PFSK-1 (cell line): ENCODE measurements at regions not wholly inside any gene's neighbourhood (a gene's known extent, or its start where the extent isn't known, plus 50 kb on each side); places are given as distances from the start of the nearest gene placed in this dataset.

ENCODE experiments used
- FOXP2 ChIP-seq: optimal IDR thresholded peaks from 2 replicates; pipeline ENCODE3; 2011; ENCODE audit warnings: borderline replicate concordance, control low read depth, inconsistent platforms; ENCODE audit not compliant: insufficient read depth; ENCODE audit errors: extremely low read length, extremely low read depth
- POLR2AphosphoS5 ChIP-seq: IDR thresholded peaks from 2 replicates; pipeline ENCODE4 v1.6.1; 2012; ENCODE audit warnings: low read depth, mild to moderate bottlenecking, control low read depth, low read length, moderate library complexity
- SIN3A ChIP-seq: IDR thresholded peaks from 2 replicates; pipeline ENCODE4 v1.6.1; 2012; ENCODE audit warnings: mild to moderate bottlenecking, low read length, moderate library complexity, borderline replicate concordance; ENCODE audit not compliant: insufficient read depth
- TAF1 ChIP-seq: IDR thresholded peaks from 2 replicates; pipeline ENCODE4 v1.6.1; 2012; ENCODE audit warnings: low read length, control low read depth, borderline replicate concordance; ENCODE audit not compliant: insufficient read depth
- TF ChIP-seq, protein P1 (sequence below), 2 experiments: IDR thresholded peaks; 2 replicates each; pipeline versions ENCODE4 v1.6.1 to v1.8.0; 2011 to 2012; ENCODE audit warnings: low read depth in 2 of 2, low read length in 2 of 2, control low read depth in 1 of 2, inconsistent platforms in 1 of 2, mild to moderate bottlenecking in 1 of 2, moderate library complexity in 1 of 2; ENCODE audit not compliant: insufficient read depth in 1 of 2

DNA sequence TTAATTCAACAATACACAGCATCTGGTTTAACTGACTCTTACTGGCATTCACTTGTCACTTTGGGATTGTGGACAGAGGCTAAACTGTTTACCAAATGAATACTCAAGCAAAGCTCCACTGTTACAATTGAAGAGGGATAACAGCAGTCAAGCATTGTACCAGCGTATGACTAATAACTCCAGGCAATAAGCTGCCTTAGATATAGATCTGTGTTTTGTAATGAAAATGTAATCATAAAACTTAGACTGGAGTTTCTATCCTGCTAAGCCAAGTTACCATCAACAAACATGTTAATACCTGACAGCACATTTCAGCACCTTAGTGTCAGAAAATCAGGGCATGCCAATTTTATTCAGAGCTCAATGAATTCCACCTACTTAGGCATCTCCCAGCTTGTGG lies 889.5 kb downstream of the EPHA4 start:
- TF ChIP-seq, protein P1, sequence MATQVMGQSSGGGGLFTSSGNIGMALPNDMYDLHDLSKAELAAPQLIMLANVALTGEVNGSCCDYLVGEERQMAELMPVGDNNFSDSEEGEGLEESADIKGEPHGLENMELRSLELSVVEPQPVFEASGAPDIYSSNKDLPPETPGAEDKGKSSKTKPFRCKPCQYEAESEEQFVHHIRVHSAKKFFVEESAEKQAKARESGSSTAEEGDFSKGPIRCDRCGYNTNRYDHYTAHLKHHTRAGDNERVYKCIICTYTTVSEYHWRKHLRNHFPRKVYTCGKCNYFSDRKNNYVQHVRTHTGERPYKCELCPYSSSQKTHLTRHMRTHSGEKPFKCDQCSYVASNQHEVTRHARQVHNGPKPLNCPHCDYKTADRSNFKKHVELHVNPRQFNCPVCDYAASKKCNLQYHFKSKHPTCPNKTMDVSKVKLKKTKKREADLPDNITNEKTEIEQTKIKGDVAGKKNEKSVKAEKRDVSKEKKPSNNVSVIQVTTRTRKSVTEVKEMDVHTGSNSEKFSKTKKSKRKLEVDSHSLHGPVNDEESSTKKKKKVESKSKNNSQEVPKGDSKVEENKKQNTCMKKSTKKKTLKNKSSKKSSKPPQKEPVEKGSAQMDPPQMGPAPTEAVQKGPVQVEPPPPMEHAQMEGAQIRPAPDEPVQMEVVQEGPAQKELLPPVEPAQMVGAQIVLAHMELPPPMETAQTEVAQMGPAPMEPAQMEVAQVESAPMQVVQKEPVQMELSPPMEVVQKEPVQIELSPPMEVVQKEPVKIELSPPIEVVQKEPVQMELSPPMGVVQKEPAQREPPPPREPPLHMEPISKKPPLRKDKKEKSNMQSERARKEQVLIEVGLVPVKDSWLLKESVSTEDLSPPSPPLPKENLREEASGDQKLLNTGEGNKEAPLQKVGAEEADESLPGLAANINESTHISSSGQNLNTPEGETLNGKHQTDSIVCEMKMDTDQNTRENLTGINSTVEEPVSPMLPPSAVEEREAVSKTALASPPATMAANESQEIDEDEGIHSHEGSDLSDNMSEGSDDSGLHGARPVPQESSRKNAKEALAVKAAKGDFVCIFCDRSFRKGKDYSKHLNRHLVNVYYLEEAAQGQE (IDR thresholded peaks at IDR 0.05; ENCODE audit: insufficient read depth in 1 of 2, low read depth in 2 of 2, low read length in 2 of 2) = no peak
- TF ChIP-seq FOXP2 (no peak), POLR2AphosphoS5 (no peak), SIN3A (no peak), TAF1 (no peak)

DNA sequence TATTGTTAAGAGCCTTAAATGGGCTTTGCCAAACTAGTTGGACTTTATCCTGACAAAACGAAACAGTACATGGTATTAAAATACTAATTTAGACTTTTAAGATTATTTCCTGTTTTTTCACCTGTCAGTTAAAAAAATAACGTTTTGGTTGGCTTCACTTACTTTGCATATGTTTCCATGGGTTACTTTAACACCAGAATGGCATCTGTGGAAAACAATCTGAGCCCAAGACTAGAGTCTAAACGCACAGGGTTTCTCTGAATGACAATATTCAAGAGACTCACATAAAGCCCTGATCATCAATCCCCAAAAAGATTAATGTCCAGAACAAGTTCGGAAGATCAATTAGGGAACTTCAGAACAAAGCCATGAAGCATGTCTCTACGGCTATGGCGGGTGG lies 888.0 kb downstream of the EPHA4 start:
- TF ChIP-seq TAF1 (no peak), POLR2AphosphoS5 (no peak), FOXP2 (no peak), SIN3A (no peak)
- TF ChIP-seq, protein P1 (IDR thresholded peaks at IDR 0.05; ENCODE audit: insufficient read depth in 1 of 2, low read depth in 2 of 2, low read length in 2 of 2) = no peak

DNA sequence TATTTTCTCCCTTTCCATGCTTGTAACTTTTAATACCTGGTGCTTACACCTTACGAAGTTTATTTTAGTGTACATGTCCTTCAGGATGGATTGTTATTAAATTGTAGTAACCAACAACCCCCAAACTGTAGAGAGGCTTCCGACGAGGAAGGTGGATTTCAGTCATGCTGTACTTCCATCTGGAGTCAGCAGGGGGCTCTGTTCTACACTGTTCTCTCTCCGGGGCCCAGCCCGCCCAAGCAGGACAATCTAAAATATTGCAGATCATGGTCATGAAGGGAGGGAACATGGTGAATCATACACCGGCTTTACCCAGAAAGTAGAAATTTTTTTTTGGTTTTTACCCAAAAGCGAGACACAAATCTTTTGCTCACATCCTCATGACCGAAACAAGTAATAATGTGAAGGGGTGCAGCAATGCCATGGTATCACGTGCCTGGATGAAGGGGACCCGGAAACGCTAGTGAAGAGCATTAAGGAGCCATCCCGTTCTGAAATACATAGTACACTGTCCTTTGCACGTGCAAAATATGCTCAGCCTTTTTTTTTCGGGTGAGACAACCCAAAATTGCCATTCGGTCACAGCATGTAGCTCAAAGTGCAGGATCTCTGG lies 884.8 kb downstream of the EPHA4 start:
- TF ChIP-seq, protein P1 (IDR thresholded peaks at IDR 0.05; ENCODE audit: insufficient read depth in 1 of 2, low read depth in 2 of 2, low read length in 2 of 2) = no peak
- TF ChIP-seq POLR2AphosphoS5 (no peak), SIN3A (no peak), FOXP2 (no peak), TAF1 (no peak)

DNA sequence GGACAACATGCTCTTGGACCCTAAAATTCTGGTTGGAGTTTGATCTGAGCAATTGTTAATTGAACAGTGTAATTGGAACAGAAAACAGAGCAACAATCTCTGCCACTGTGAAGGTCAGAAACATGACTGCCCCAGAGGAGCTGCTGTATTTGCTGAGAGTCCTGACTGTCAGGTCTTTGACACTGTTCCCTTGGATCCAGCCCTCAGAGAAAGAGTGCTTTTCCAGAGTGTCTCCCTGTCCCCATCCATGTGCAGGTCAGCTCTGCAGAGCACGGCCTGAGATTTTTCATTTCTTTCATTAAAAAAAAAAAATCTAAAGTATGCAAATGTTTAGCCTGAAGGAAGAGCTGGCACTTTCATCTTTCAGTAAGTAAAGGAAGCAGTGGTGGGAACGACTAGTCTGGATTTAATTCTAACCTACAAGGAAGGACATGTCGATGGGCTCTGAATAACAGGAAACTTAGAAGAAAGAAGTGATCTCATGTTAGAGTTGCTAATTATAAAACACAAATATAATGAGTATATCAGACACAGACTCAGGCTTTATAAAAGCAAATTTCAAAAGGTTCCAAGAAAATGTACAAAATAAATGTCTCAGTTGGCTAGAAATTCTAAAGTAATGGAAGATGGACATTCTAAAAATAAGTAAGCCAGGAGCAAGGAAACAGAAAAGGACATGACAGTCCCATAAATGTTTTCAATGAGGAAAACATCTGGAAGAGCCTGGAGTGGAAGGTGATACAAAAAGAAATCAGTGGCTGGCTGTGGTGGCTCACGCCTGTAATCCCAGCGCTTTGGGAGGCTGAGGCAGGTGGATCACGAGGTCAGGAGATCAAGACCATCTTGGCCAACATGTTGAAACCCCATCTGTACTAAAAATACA lies 876.5 kb downstream of the EPHA4 start:
- TF ChIP-seq SIN3A (no peak), POLR2AphosphoS5 (no peak), FOXP2 (no peak), TAF1 (no peak)
- TF ChIP-seq, protein P1 (IDR thresholded peaks at IDR 0.05; ENCODE audit: insufficient read depth in 1 of 2, low read depth in 2 of 2, low read length in 2 of 2) = no peak
